GM18909 (cell line): ENCODE measurements at regions not wholly inside any gene's neighbourhood (a gene's known extent, or its start where the extent isn't known, plus 50 kb on each side); places are given as distances from the start of the nearest gene placed in this dataset.
"Not testable (repeated sequence)": the region's sequence is repeated elsewhere in the genome, so short reads cannot be mapped to it uniquely, and the experiment has no call there.

Experiments
- ATAC-seq: cut with Tn5 transposase; IDR thresholded peaks from one replicate; pipeline ENCODE4 v1.9.1; 2021; ENCODE audit warnings: mild to moderate bottlenecking; ENCODE audit not compliant: unreplicated experiment, poor library complexity

DNA sequence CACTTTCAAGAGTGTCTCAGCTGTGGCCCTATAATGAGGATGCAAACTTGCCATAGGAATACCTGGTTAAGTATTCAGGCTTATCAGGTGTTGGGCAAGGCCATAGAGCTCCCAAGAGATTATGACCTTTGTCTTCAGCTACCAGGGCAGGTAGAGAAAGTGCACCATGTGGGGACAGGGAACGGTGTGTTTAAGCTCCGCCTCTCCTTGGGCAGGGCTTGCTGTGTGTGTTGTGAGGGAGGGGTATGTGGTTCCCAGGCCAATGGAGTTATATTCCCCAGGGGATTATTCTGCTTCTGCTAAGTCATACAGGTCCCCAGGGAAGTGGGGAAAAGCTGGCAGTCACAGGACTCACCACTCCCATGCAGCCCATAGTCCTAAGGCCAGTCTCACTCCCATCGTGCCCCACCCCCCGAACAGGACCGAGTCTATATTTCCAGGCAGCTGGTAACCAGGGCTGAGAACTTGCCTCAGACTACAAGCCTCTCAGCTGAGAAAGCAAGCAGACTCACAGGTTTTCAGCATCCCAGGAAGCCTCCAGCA lies 660.2 kb downstream of the HTR1B start:
- ATAC-seq: no peak

DNA sequence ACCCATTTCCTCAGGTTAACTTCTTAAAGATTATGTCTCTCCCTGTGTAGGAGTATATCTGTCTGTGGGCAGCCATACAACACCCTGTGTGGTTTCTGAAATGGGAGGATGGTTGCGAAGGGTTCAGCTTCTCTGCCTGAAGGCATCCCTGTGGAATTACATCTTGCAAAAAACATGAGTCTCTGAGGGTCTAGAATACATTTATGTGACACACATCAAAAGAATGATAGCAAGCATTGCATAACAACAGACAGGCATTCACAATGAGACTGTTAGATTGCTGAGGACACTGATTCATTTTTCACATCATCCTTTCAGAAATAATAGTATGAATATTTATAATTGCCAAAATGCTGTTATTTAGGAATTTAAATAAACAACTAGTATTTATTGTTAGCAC lies 670.9 kb downstream of the HTR1B start:
- no peak for ATAC-seq

DNA sequence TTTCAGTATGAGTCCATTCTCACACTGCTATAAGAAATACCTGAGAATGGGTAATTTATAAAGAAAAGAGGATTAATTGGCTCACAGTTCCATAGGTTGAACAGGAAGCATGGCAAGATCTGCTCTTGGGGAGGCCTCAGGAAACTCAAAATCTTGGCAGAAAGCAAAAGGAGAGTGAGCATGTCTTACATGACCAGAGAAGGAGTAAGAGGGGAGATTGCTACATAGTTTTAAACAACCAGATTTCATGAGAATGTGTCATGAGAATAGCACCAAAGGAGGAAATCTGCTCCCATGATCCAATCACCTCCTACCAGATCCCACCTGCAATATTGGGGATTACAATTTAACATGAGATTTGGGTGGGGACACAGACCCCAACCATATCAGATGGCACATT lies 672.4 kb downstream of the HTR1B start:
- no peak for ATAC-seq

DNA sequence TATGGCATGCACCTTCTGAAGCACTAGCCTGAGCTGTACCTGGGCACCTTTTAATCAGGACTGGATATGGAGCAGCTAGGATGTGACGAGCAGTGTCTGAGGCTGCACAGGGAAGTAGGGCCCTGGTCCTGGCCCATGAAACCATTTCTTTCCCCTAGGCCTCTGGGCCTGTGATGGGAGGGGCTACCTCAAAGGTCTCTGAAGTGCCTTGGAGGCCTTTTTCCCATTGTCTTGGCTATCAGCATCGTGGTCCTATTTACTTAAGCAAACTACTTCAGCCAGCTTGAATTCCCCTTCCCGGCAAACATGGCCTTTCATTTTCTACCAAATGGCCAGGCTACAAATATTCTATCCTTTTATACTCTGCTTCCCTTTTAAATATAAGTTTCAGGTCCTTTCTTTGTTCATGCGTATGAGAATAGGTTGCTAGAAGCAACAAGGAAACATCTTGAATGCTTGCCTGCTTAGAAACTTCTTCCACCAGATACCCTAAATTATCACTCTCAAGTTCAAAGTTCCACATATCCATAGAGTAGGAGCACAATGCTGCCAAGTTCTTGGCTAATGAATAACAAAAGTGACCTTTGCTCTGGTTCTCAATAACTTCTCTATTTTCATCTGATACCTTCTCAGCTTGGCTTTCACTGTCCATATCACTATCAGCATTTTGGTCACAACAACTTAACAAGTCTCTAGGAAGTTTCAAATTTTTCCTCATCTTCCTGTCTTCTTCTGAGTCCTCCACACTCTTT lies 673.1 kb downstream of the HTR1B start:
- ATAC-seq: no peak

DNA sequence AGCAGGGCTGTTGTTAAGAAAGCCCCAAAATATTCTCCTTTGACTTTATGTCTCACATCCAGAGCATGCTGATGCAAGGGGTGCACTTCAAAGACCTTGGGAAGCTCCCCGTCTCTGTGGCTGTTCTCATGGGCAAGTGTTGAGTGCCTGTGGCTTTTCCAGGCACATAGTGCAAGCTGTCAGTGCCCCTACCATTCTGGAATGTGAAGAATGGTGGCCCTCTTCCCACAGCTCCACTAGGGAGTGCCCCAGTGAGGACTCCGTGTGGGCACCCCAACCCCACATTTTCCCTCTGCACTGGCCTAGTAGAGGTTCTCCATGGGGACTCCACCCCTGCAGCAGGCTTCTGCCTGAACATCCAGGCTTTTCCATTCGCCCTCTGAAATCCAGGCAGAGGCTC lies 673.7 kb downstream of the HTR1B start:
- no peak for ATAC-seq

DNA sequence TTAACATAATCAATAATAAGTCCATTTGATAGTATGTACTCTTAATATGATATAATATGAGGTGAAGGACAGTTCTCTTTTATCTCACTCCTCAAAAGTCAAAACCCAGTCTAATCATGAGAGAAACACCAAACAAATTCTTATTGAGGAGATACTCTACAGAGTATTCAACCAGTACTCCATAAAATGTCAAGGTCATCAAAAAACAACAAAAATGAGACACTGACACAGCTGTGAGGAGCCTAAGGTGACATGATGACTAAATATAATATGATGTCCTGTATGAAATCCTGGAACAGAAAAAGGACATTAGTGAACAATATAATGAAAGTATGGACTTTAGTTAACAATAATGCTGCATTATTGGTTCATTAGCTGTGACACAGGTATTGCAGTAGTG lies 675.1 kb downstream of the HTR1B start:
- no peak for ATAC-seq

DNA sequence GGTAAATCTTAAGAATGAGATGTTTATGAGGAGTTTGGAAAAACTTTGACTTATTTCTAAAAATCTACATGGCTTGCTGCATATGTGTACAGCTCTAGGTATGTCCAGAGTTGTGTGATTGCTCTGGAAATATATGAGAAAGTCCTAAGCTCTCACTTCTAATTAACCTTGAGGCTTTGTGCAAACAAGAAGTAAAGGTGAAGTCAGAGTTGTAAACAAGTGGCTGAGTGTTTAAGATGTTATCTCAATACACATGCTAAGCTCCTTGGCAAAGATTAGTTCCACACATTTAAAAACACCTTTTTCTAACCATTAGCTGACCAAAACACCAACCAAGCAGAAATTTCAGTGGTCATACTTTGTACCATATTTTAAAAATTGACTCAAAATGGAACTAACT lies 684.2 kb downstream of the HTR1B start:
- no peak for ATAC-seq

DNA sequence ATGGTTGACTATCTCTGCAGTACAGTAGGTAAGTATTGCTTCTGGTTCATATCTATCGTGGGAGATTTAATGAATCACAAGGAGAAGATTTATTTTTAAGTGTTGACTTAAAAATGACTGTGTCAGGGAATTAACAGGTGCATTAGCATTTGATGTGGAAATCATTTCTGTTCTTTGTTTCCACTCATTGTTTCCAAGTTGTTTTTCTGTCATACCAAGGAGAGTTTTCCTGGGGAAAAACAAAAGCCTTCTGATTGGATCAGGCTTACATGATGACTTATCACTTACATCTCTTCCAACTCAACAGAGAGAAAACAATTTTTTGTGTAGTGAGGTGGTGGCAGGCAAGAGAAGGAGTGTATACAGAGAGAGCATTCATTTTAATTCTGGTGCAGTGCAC lies 686.4 kb downstream of the HTR1B start:
- no peak for ATAC-seq

DNA sequence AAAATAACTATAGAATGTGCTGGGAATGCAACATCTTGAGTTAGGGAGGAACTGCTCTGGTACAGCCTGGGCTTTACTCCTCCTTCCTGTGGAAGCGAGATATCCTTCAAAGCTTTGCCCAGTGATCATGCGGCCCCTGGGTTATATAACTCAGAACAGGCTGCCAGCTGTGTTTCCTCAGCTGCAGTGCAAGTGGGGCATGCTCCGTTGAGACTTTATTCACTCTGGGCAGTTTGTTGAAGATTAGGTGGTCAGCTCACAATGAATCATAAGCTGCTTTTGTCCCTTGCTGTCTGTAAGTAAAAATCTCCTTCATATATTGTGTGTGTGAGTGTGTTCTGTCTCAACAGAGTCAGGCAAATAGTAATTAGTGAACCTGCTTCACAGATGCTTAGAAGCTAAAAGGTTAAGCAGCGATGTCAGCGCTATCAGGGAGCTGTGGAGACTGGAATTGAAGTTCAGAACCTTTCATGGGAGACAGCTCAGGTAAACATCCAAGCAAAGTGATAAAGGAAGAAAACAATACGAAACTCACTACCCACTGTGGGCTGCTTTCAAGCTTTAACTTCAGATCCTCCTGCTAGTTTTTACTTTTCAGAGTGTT lies 688.4 kb downstream of the HTR1B start:
- ATAC-seq: no peak

DNA sequence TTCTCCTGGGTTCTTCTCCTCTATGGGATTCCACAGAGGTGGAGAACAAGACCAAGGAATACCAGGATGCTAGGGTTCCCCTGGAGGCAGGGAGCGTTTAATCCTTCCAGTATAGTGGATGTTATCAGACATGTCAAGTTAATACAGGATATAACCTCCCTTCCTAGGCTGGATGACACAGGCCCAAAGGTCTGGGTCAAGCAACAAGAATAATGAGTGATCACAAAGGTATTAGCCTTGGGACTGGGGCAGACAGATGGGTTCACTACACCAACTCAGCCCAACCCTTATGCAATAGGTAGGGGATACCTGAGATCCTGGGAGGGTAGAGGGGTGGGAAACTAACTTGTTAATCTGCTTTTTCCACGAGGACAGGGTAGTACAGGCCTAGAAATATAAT lies 690.3 kb downstream of the HTR1B start:
- ATAC-seq: no peak

DNA sequence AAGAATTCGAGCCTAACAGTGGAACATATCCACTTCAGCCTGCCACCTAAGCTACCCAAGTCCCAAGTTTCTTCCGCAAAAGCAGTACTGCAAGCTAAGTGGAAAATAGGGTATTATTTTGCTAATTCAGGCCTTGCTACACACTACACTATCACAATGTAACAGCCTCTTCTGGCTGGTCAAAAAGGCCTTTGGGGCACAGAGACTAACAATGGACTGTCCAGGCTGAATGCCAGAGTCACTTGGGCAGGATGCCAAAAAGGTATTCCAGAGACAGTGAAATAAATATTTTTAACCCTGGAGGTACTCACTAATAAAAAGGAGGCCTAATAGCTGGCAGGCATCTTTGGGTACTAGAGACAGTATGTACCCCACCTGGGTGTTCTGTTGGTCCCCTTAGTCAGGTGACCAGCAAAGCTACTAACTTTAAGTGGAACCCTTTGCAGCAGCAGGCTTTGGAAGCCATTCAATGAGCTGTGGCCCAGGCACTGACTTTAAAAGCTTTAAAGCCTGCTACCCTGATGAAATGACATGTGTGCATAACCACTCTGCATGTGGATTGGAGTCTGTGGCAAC lies 692.1 kb downstream of the HTR1B start:
- ATAC-seq: no peak

DNA sequence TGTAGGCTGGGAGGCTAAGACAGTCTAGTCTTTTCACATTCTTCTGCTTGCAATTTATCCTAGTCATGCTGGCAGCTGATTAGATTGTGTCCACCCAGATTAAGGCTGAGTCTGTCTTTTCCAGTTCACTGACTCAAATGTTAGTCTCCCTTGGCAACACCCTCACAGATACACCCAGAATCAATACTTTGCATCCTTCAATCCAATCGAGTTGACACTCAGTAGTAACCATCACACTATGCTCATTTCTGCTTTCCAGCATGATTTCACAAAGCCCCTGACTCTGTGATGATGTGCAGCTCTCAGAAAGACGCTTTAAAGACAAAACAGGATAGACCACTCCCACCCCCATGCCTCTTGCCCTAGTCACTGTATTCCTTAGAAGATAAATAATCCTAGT lies 693.0 kb downstream of the HTR1B start:
- ATAC-seq: no peak

DNA sequence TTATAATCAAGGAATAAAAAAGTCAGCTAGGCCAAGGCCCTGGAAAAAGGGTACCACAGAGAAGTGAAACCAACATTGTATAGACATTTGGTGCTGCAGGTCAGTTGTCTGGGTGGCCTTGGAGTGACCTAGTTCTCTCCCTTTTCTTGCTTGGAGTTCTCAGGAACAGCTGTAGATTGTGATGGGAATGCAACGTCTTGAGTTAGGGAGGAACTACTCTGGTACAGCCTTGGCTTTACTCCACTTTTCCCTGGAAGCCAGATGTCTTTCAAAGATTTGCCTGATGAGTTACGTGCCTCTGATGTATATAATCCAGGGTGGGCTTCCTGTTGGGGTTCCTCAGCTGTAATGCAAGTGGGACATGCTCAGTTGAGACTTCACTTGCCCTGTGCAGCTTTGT lies 694.7 kb downstream of the HTR1B start:
- ATAC-seq: no peak

DNA sequence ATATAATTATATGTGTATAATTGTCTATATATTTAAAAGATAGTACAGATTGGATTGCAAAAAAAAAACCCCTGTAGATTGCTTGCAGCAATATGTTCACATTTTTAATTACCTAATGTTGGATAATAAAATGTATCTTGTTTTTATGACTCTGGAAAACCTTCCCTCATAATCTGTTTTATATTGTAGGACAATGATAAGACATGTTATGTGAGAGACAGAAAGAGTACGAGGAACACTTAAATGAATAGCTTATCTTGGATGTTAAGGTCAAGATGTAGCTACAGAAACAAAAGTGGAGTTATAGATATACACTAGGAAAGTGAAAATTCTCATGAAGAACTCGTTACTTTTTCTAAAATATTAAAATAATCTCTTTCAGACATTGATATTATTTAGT lies 691.6 kb upstream of the IMPG1 start:
- ATAC-seq: no peak

DNA sequence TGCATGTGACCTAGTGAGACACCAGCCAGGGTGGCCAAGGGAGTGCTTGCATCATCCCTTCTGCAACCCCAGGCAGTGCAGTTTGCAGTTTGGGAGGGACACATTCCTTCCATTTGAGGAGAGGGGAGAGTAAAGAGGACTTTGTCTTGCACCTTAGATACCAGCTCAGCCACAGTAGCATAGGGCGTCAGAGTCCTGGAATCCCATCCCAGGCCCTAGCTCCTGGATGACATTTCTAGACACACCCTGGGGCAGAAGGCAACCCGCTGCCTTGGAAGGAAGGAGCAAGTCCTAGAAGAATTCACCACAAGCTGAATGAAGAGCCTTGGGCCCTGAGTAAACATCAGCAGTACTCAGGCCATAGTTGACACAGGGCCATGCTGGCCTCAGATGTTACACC lies 680.4 kb upstream of the IMPG1 start:
- no peak for ATAC-seq

DNA sequence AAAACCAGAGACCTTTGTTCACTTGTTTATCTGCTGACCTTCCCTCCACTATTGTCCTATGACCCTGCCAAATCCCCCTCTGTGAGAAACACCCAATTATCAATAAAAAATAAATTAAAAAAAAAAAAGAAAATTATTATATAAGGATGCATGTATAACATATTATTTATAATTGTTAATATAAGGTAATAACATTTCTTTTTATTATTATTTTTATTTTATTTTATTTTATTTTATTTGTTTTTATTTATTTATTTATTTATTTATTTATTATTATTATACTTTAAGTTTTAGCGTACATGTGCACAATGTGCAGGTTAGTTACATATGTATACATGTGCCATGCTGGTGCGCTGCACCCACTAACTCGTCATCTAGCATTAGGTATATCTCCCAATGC lies 672.9 kb upstream of the IMPG1 start:
- not testable (repeated sequence) for ATAC-seq

DNA sequence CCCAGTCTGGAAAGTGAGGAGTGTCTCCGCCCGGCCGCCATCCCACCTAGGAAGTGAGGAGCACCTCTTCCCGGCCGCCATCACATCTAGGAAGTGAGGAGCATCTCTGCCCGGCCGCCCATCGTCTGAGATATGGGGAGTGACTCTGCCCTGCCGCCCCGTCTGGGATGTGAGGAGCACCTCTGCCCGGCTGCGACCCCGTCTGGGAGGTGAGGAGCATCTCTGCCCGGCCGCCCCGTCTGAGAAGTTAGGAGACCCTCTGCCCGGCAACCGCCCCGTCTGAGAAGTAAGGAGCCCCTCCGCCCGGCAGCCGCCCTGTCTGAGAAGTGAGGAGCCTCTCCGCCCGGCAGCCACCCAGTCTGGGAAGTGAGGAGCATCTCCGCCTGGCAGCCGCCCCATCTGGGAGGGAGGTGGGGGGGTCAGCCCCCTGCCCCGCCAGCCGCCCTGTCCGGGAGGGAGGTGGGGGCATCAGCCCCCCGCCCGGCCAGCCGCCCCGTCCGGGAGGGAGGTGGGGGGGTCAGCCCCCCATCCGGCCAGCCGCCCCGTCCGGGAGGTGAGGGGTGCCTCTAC lies 671.8 kb upstream of the IMPG1 start:
- ATAC-seq: not testable (repeated sequence)

DNA sequence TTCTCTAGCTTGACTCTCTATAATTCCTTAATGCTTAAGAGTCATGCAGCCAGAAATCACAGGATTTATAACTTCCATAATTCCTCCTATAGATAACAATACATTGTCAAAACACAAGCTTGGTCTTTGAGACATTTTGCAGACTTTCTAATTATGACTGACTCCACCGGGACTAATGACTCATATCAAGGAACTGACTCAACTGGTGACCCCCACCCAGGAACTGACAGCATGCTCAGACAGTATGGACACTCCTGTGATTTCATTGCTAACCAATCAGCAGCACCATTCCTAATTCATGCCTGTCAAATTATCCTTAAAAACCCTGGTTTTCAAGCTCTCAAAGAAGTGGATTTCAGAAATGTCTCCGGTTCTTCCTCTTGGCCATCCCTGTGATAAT lies 670.5 kb upstream of the IMPG1 start:
- no peak for ATAC-seq

DNA sequence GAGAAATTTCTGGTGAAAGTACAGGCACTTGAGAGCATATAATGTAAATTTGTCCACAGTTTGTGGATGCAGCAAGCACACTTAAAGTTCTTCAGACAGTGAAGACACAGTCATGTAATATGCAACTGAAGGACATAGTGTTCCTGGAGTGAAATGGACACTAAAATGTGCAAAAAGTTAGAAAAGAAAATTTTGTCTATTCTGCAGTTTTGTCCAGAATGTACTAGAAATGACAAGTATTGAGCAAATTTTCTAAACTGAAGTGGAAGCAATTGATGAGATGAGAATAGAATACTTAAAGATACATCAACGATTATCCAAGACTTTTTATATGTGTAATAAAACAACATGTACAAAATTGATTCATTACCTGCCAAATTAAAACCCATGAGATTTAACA lies 647.0 kb upstream of the IMPG1 start:
- ATAC-seq: no peak

DNA sequence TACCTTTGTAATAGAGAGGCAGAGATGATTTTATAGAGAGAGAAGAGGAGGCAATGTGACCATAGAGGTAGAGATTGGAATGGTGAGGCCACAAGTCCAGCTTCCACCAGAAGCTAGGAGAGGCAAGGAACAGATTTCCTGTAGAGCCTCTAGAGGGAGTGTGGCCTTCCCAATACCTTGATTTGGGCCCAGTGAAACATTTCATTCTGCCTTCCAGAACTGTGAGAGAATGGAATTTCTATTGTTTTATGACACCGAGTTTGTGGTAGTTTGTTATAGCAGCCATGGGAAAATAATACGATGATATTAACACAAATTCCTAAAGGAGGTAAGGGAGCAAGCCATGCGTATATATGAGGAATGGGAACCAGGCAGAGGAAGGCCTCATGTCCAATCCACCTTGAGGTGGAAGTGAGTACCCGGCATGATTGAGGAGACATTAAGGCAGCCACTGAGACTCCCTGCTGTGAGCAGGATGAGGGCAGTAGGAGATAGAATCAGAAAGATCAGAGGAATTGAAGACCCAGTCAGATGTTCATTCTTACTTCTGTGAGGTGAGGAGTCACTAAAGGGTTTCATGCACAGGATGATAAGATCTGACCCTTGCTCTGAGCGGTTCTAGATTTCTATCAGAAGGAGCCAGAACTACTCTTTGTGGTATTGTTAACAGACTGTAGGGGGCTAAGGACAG lies 636.3 kb upstream of the IMPG1 start:
- no peak for ATAC-seq

DNA sequence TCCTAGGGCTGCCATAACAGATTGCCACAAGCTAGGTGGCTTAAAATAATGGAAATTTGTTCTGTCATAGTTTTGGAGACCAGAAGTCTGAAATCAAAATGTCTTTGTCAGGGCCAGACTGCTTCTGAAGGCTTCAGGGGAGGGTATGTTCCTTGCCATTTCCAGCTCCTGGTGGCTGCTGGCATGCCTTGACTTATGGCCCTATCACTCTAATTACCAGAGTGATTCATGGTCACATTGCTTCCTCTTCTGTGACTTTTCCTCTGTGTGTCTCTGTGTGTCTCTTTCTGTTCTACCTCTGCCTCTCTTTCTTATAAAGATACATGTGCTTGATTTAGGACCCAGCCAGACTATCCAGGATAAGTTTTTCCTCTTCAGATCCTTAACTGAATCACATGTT lies 635.2 kb upstream of the IMPG1 start:
- ATAC-seq: no peak
